SK-N-SH (cell line): ENCODE measurements at regions not wholly inside any gene's neighbourhood (a gene's known extent, or its start where the extent isn't known, plus 50 kb on each side); places are given as distances from the start of the nearest gene placed in this dataset.

Source experiments
- CTCF ChIA-PET: fragments of 300-600, 350-600 bp; formaldehyde crosslinking; extraction: SDS; loops from one replicate; lab custom pipeline; 2021; lab: Yijun Ruan, JAX
- POLR2A ChIA-PET: fragments of 350-600 bp; sonication (Branson Sonifier 250); formaldehyde crosslinking; extraction: SDS; loops from one replicate; lab custom pipeline; 2020; ENCODE audit warnings: antibody characterized with exemption, inconsistent platforms; lab: Yijun Ruan, JAX
- DNase-seq: peaks from one replicate; pipeline ENCODE4 v3.0.0; 2012
- H2AFZ ChIP-seq: fragments of 200-600 bp; sonication (generic); 2 replicates; pipeline ENCODE4 v1.8.1; 2016; ENCODE audit warnings: antibody characterized with exemption, mild to moderate bottlenecking, low read depth
- H3F3A ChIP-seq: fragments of 200-600 bp; sonication (generic); replicated peaks from 2 replicates; pipeline ENCODE3; 2016; ENCODE audit warnings: antibody characterized with exemption, mild to moderate bottlenecking; ENCODE audit not compliant: insufficient read depth
- H3K27ac ChIP-seq, 2 experiments: fragments of 200-500 bp in 1 of 2; fragments of 200-600 bp in 1 of 2; sonication (Bioruptor generic) in 1 of 2; sonication (generic), shearing (Covaris generic) in 1 of 2; 2 replicates each; pipeline versions ENCODE4 v1.5.1 to v1.6.1; 2014 to 2016; ENCODE audit warnings: low read depth in 2 of 2, inconsistent platforms in 1 of 2, low read length in 1 of 2, mild to moderate bottlenecking in 1 of 2, mixed read lengths in 1 of 2
- H3K27me3 ChIP-seq: fragments of 200-600 bp; sonication (generic), shearing (Covaris generic); 2 replicates; pipeline ENCODE4 v1.6.1; 2016; ENCODE audit warnings: mixed run types; ENCODE audit not compliant: insufficient read depth
- H3K36me3 ChIP-seq, 2 experiments: fragments of 200-500 bp in 1 of 2; fragments of 200-600 bp in 1 of 2; sonication (Bioruptor generic) in 1 of 2; sonication (generic) in 1 of 2; replicated peaks in 1 of 2; 2 replicates each; pipeline versions ENCODE3 to v1.5.1; 2014 to 2016; ENCODE audit warnings: low read length in 1 of 2, mild to moderate bottlenecking in 1 of 2; ENCODE audit not compliant: insufficient read depth in 2 of 2, control insufficient read depth in 1 of 2
- H3K4me1 ChIP-seq, 2 experiments: fragments of 200-500 bp in 1 of 2; fragments of 200-600 bp in 1 of 2; sonication (Bioruptor generic) in 1 of 2; sonication (generic), shearing (Covaris generic) in 1 of 2; 2 replicates each; pipeline versions ENCODE4 v1.5.1 to v1.6.1; 2014 to 2016; ENCODE audit warnings: low read depth in 1 of 2, low read length in 1 of 2, mixed run types in 1 of 2; ENCODE audit not compliant: insufficient read depth in 2 of 2, control insufficient read depth in 1 of 2
- H3K4me2 ChIP-seq: fragments of 200-600 bp; sonication (generic), shearing (Covaris generic); 2 replicates; pipeline ENCODE4 v1.6.1; 2017; ENCODE audit warnings: mixed run types
- H3K4me3 ChIP-seq, 2 experiments: fragments of 200-500 bp in 1 of 2; fragments of 200-600 bp in 1 of 2; sonication (Bioruptor generic) in 1 of 2; sonication (generic), shearing (Covaris generic) in 1 of 2; 2 replicates each; pipeline versions ENCODE4 v1.5.1 to v1.8.1; 2014 to 2016; ENCODE audit warnings: low read depth in 2 of 2, inconsistent platforms in 1 of 2, low read length in 1 of 2, mild to moderate bottlenecking in 1 of 2, mixed read lengths in 1 of 2, moderate library complexity in 1 of 2
- H3K79me2 ChIP-seq: fragments of 200-600 bp; sonication (generic); 2 replicates; pipeline ENCODE4 v1.8.1; 2017; ENCODE audit warnings: mild to moderate bottlenecking; ENCODE audit not compliant: insufficient read depth
- H3K9ac ChIP-seq: fragments of 200-600 bp; sonication (generic); 2 replicates; pipeline ENCODE4 v1.6.1; 2017; ENCODE audit warnings: mixed run types
- H3K9me2 ChIP-seq: fragments of 200-600 bp; sonication (generic); 2 replicates; pipeline ENCODE4 v1.6.1; 2017; ENCODE audit warnings: mixed run types
- H3K9me3 ChIP-seq: fragments of 200-600 bp; sonication (generic); 2 replicates; pipeline ENCODE4 v1.6.1; 2017; ENCODE audit warnings: mixed run types, mild to moderate bottlenecking, moderate library complexity
- H4K20me1 ChIP-seq: fragments of 200-600 bp; sonication (generic); 2 replicates; pipeline ENCODE4 v1.6.1; 2017; ENCODE audit warnings: mild to moderate bottlenecking, mixed run types; ENCODE audit not compliant: insufficient read depth
- CHD2 ChIP-seq: fragments of 150-350 bp; IDR thresholded peaks from 2 replicates; pipeline ENCODE4 v1.6.1; 2018; ENCODE audit warnings: low read length; ENCODE audit not compliant: partially characterized antibody
- EZH2phosphoT487 ChIP-seq: fragments of 200-600 bp; sonication (generic); IDR thresholded peaks from 2 replicates; pipeline ENCODE4 v1.6.1; 2017; ENCODE audit warnings: low read depth, mixed run types, mild to moderate bottlenecking, antibody characterized with exemption, moderate library complexity, borderline replicate concordance
- FOSL2 ChIP-seq: IDR thresholded peaks from 2 replicates; pipeline ENCODE4 v1.4.0; 2012; ENCODE audit warnings: low read depth, mild to moderate bottlenecking, moderate library complexity, borderline replicate concordance
- FOXM1 ChIP-seq: IDR thresholded peaks from 2 replicates; pipeline ENCODE4 v1.4.0; 2012; ENCODE audit warnings: low read depth, mild to moderate bottlenecking
- MEF2A ChIP-seq: IDR thresholded peaks from 2 replicates; pipeline ENCODE4 v1.4.0; 2012; ENCODE audit warnings: low read depth, borderline replicate concordance
- NRF1 ChIP-seq: IDR thresholded peaks from 2 replicates; pipeline ENCODE4 v1.6.1; 2012; ENCODE audit warnings: low read depth, mild to moderate bottlenecking, low read length
- POLR2AphosphoS5 ChIP-seq: IDR thresholded peaks from 2 replicates; pipeline ENCODE4 v1.6.1; 2012; ENCODE audit warnings: low read depth, low read length
- RFX5 ChIP-seq: IDR thresholded peaks from 2 replicates; pipeline ENCODE4 v1.6.1; 2012; ENCODE audit warnings: mild to moderate bottlenecking, improper control_type of control experiment, low read length
- RXRA ChIP-seq: IDR thresholded peaks from 2 replicates; pipeline ENCODE4 v1.4.0; 2012; ENCODE audit warnings: low read depth, mild to moderate bottlenecking, borderline replicate concordance
- TEAD4 ChIP-seq: IDR thresholded peaks from 2 replicates; pipeline ENCODE4 v1.4.0; 2012; ENCODE audit warnings: mild to moderate bottlenecking, borderline replicate concordance; ENCODE audit not compliant: insufficient read depth
- WGBS: methylation state at CpG from one replicate; pipeline ENCODE4 v1.1.6; 2017; ENCODE audit warnings: low lambda C conversion rate; 5-methylcytosine and 5-hydroxymethylcytosine counted together
- TF ChIP-seq, protein P1 (sequence below): IDR thresholded peaks from 2 replicates; pipeline ENCODE4 v1.4.0; 2012; ENCODE audit warnings: low read depth, borderline replicate concordance
- TF ChIP-seq, protein P2 (sequence below): fragments of 200-600 bp; sonication (generic); IDR thresholded peaks from 2 replicates; pipeline ENCODE4 v1.6.1; 2017; ENCODE audit warnings: antibody characterized with exemption, mild to moderate bottlenecking, moderate library complexity
- TF ChIP-seq, protein P3 (sequence below): IDR thresholded peaks from 2 replicates; pipeline ENCODE4 v1.6.1; 2012; ENCODE audit warnings: mild to moderate bottlenecking, low read depth, low read length, moderate library complexity

DNA sequence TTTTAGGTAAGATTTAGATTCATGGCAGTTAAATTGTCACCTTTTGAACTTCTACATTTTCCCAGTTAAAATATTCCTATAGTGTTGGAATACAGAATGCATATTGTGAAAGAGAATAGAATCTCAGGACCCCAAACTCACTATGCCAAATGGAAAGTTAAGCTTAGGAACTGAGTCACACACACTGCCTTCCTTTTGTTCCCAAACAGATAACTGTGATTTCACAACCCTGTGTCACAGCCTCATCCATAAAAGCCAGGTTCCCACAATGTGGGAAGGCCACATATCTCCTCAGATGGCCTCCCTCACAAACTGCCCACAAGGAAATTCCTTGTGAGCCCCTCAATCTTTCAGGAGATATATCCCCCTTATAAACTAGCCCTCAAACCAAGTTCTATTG lies 94.7 kb upstream of the HPF1 start (continued):
- TF ChIP-seq, protein P1, sequence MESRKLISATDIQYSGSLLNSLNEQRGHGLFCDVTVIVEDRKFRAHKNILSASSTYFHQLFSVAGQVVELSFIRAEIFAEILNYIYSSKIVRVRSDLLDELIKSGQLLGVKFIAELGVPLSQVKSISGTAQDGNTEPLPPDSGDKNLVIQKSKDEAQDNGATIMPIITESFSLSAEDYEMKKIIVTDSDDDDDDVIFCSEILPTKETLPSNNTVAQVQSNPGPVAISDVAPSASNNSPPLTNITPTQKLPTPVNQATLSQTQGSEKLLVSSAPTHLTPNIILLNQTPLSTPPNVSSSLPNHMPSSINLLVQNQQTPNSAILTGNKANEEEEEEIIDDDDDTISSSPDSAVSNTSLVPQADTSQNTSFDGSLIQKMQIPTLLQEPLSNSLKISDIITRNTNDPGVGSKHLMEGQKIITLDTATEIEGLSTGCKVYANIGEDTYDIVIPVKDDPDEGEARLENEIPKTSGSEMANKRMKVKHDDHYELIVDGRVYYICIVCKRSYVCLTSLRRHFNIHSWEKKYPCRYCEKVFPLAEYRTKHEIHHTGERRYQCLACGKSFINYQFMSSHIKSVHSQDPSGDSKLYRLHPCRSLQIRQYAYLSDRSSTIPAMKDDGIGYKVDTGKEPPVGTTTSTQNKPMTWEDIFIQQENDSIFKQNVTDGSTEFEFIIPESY, result no peak
- TF ChIP-seq FOSL2 (no peak), FOXM1 (no peak), MEF2A (no peak), CHD2 (no peak)
- TF ChIP-seq, all 33 proteins: peak for 0

- no peak overlapping the region for H3K9ac ChIP-seq
- no peak overlapping the region for H3K4me3 ChIP-seq
- DNase-seq, result no peak
- ChIA-PET CTCF (no interaction called here), POLR2A (no interaction called here)
- no peak overlapping the region for H3K27ac ChIP-seq
- no peaks in the 10 kb centered on the region for H4K20me1 ChIP-seq
- no peak overlapping the region for H3K4me2 ChIP-seq
- H3K9me2 ChIP-seq, result no peaks in the 10 kb centered on the region
- peaks cover 0 to 7% of the 10 kb centered on the region in 2 experiments; a peak in 1 of 4 replicates for H3K4me1 ChIP-seq
- no peaks in the 10 kb centered on the region for H3K79me2 ChIP-seq
- no peaks in the 10 kb centered on the region for H3K36me3 ChIP-seq
- no peaks in the 10 kb centered on the region for H3K27me3 ChIP-seq
- H3F3A ChIP-seq, result no peaks in the 10 kb centered on the region
- TF ChIP-seq, protein P2, sequence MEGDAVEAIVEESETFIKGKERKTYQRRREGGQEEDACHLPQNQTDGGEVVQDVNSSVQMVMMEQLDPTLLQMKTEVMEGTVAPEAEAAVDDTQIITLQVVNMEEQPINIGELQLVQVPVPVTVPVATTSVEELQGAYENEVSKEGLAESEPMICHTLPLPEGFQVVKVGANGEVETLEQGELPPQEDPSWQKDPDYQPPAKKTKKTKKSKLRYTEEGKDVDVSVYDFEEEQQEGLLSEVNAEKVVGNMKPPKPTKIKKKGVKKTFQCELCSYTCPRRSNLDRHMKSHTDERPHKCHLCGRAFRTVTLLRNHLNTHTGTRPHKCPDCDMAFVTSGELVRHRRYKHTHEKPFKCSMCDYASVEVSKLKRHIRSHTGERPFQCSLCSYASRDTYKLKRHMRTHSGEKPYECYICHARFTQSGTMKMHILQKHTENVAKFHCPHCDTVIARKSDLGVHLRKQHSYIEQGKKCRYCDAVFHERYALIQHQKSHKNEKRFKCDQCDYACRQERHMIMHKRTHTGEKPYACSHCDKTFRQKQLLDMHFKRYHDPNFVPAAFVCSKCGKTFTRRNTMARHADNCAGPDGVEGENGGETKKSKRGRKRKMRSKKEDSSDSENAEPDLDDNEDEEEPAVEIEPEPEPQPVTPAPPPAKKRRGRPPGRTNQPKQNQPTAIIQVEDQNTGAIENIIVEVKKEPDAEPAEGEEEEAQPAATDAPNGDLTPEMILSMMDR, result no peak
- TF ChIP-seq TEAD4, result no peak
- no peak for TF ChIP-seq FOSL2
- TF ChIP-seq POLR2AphosphoS5, result no peak
- TF ChIP-seq RFX5, result no peak
- TF ChIP-seq RXRA, result no peak
- no peak for TF ChIP-seq EZH2phosphoT487
- TF ChIP-seq NRF1, result no peak
- TF ChIP-seq, protein P3, sequence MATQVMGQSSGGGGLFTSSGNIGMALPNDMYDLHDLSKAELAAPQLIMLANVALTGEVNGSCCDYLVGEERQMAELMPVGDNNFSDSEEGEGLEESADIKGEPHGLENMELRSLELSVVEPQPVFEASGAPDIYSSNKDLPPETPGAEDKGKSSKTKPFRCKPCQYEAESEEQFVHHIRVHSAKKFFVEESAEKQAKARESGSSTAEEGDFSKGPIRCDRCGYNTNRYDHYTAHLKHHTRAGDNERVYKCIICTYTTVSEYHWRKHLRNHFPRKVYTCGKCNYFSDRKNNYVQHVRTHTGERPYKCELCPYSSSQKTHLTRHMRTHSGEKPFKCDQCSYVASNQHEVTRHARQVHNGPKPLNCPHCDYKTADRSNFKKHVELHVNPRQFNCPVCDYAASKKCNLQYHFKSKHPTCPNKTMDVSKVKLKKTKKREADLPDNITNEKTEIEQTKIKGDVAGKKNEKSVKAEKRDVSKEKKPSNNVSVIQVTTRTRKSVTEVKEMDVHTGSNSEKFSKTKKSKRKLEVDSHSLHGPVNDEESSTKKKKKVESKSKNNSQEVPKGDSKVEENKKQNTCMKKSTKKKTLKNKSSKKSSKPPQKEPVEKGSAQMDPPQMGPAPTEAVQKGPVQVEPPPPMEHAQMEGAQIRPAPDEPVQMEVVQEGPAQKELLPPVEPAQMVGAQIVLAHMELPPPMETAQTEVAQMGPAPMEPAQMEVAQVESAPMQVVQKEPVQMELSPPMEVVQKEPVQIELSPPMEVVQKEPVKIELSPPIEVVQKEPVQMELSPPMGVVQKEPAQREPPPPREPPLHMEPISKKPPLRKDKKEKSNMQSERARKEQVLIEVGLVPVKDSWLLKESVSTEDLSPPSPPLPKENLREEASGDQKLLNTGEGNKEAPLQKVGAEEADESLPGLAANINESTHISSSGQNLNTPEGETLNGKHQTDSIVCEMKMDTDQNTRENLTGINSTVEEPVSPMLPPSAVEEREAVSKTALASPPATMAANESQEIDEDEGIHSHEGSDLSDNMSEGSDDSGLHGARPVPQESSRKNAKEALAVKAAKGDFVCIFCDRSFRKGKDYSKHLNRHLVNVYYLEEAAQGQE, result no peak
- TF ChIP-seq, all 33 proteins: peak for 0
- 72% methylated on average over 3 of the region's 3 CpGs for WGBS
- Histone ChIP-seq H2AFZ (no peak overlapping the region), H3K9me3 (no peaks in the 10 kb centered on the region)
Observed at GRCh38 chr4:169851750-169852149, 94.0 kb upstream of the HPF1 start.
